Fibroblast of lung (primary cell): ENCODE measurements at regions not wholly inside any gene's neighbourhood (a gene's known extent, or its start where the extent isn't known, plus 50 kb on each side); places are given as distances from the start of the nearest gene placed in this dataset.

Source experiments
- DNase-seq, 2 donors: peaks; one replicate each; pipeline versions ENCODE4 v3.0.0 to v3.0.0-alpha.2; 2010; ENCODE audit warnings: low read depth in 2 of 2
- H2AFZ ChIP-seq: 2 replicates; pipeline ENCODE4 v1.5.1; 2012; ENCODE audit warnings: low read length, control low read depth, inconsistent platforms
- H3K27ac ChIP-seq: 2 replicates; pipeline ENCODE4 v1.5.1; 2011; ENCODE audit warnings: low read length, control low read depth; ENCODE audit not compliant: insufficient read depth
- H3K27me3 ChIP-seq: 2 replicates; pipeline ENCODE4 v1.5.1; 2011; ENCODE audit warnings: mild to moderate bottlenecking, low read length; ENCODE audit not compliant: control insufficient read depth, insufficient read depth
- H3K36me3 ChIP-seq: 2 replicates; pipeline ENCODE4 v1.5.1; 2011; ENCODE audit warnings: low read length; ENCODE audit not compliant: control insufficient read depth, insufficient read depth
- H3K4me1 ChIP-seq: 2 replicates; pipeline ENCODE4 v1.5.1; 2011; ENCODE audit warnings: low read length; ENCODE audit not compliant: control insufficient read depth, insufficient read depth; ENCODE audit errors: extremely low read depth
- H3K4me2 ChIP-seq: 2 replicates; pipeline ENCODE4 v1.5.1; 2011; ENCODE audit warnings: low read length, control low read depth; ENCODE audit not compliant: insufficient read depth; ENCODE audit errors: extremely low read depth
- H3K4me3 ChIP-seq, 4 experiments: fragments of 200-600 bp in 1 of 4; sonication (generic) in 1 of 4; replicated peaks in 1 of 4; 2 replicates each; pipeline ENCODE4 v1.5.1; 2011 to 2016; ENCODE audit warnings: low read length in 4 of 4, low read depth in 3 of 4, mild to moderate bottlenecking in 3 of 4, control low read depth in 2 of 4, inconsistent platforms in 1 of 4, mixed read lengths in 1 of 4; ENCODE audit not compliant: insufficient read depth in 1 of 4; ENCODE audit errors: control extremely low read depth in 1 of 4
- H3K79me2 ChIP-seq: 2 replicates; pipeline ENCODE4 v1.5.1; 2012; ENCODE audit warnings: mild to moderate bottlenecking, low read length, inconsistent platforms; ENCODE audit not compliant: control insufficient read depth, insufficient read depth
- H3K9ac ChIP-seq: 2 replicates; pipeline ENCODE4 v1.5.1; 2011; ENCODE audit warnings: mild to moderate bottlenecking, low read length, control low read depth; ENCODE audit not compliant: insufficient read depth
- H3K9me3 ChIP-seq: 2 replicates; pipeline ENCODE4 v1.5.1; 2012; ENCODE audit warnings: low read depth, low read length; ENCODE audit not compliant: control insufficient read depth, insufficient read depth
- H4K20me1 ChIP-seq: 2 replicates; pipeline ENCODE4 v1.5.1; 2011; ENCODE audit warnings: low read length; ENCODE audit not compliant: control insufficient read depth, insufficient read depth; ENCODE audit errors: extremely low read depth
- EZH2 ChIP-seq: IDR thresholded peaks from 2 replicates; pipeline ENCODE4 v1.5.1; 2012; ENCODE audit warnings: low read length, control low read depth, mild to moderate bottlenecking; ENCODE audit errors: missing control alignments
- TF ChIP-seq, protein P1 (sequence below), 2 donors: IDR thresholded peaks in 1 of 2; conservative IDR thresholded peaks in 1 of 2; 1 replicate in 1 of 2; 2 replicates in 1 of 2; pipeline ENCODE4 v1.5.1; 2011 to 2012; ENCODE audit warnings: low read length in 2 of 2, control low read depth in 1 of 2, inconsistent platforms in 1 of 2, low read depth in 1 of 2, mild to moderate bottlenecking in 1 of 2

DNA sequence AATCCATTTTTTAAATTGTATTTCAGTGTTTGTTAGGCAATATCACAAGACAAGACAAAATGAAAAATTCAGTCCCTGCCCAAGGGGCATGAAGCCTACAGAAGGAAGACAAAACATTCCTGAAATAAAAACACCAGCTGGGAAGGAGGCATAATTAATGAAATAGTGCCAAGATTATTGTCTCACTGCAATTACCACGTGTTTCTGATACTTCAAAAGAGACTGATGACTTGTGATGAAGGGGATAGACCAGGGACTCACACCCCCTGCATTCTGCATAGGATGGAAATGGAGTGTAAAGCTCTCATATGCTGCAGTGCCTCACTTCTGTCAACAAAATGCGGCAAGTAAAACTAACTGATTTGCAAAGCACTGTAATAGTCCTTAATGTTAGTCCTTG, 178.1 kb downstream of the BARD1 start:
- no peaks in the 10 kb centered on the region for H3K4me1 ChIP-seq
- TF ChIP-seq, protein P1, sequence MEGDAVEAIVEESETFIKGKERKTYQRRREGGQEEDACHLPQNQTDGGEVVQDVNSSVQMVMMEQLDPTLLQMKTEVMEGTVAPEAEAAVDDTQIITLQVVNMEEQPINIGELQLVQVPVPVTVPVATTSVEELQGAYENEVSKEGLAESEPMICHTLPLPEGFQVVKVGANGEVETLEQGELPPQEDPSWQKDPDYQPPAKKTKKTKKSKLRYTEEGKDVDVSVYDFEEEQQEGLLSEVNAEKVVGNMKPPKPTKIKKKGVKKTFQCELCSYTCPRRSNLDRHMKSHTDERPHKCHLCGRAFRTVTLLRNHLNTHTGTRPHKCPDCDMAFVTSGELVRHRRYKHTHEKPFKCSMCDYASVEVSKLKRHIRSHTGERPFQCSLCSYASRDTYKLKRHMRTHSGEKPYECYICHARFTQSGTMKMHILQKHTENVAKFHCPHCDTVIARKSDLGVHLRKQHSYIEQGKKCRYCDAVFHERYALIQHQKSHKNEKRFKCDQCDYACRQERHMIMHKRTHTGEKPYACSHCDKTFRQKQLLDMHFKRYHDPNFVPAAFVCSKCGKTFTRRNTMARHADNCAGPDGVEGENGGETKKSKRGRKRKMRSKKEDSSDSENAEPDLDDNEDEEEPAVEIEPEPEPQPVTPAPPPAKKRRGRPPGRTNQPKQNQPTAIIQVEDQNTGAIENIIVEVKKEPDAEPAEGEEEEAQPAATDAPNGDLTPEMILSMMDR (conservative IDR thresholded peaks at IDR 0.05 in 1 of 2, IDR thresholded peaks at IDR 0.05 in 1 of 2; ENCODE audit: low read depth in 1 of 2, low read length in 2 of 2) = no peak
- TF ChIP-seq EZH2 = no peak
- no peak overlapping the region for H3K9ac ChIP-seq
- H3K79me2 ChIP-seq = no peaks in the 10 kb centered on the region
- no peak overlapping the region for H3K4me3 ChIP-seq
- H3K27ac ChIP-seq = no peak overlapping the region
- H3K27me3 ChIP-seq = no peaks in the 10 kb centered on the region
- H3K4me2 ChIP-seq = no peak overlapping the region
- H2AFZ ChIP-seq = no peak overlapping the region
- DNase-seq = no peak
- H3K9me3 ChIP-seq = no peaks in the 10 kb centered on the region
- H3K36me3 ChIP-seq = no peaks in the 10 kb centered on the region
- no peaks in the 10 kb centered on the region for H4K20me1 ChIP-seq

DNA sequence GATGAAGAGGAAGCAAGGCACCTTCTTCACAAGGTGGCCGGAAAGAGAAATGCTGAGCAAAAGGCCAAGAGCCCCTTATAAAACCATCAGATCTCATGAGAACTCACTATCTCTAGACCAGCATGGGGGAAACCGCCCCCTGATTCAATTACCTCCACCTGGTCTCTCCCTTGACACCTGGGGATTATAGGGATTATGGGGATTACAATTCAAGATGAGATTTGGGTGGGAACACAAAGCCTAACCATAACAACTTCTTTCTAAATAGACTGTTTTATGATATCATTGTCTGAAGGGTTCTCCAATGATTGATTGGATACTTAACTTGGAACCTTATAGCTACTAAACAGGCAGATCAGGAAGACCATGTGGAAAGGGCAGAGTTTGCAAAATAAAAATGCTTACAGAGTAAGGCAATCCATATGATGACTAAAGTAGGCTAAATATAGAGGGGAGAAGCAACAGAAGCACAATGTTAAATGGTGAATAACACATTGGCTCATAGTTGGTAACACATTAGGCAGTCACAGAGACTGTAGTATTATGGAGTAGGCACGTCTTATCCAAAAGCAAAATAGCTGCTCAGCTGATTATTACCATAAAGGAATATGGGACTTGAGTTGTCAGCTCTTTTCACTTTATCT, 179.0 kb downstream of the BARD1 start:
- DNase-seq = peak; percentile 17 to 20
- no peak overlapping the region for H3K27ac ChIP-seq
- TF ChIP-seq EZH2 = no peak
- TF ChIP-seq, protein P1 (conservative IDR thresholded peaks at IDR 0.05 in 1 of 2, IDR thresholded peaks at IDR 0.05 in 1 of 2; ENCODE audit: low read depth in 1 of 2, low read length in 2 of 2) = no peak

DNA sequence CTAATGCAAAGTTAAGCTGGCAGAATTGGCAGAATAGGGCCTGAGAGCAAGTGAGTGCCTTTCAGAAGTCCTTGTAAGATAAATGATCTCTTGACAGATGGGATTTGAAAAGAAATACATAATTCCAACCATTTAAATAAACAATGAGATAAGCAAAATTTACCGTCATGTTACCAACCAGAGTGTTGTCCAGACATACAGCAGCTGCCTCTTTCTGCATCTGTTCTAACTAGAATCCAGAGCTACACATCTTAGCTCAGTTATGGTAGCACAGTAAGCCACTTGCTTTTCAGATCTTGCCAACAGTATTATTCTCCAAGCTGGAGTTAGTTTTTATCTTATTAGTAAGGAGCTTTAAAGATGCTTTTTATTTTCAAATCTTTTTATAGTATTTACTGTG, 179.6 kb downstream of the BARD1 start:
- TF ChIP-seq, protein P1 (conservative IDR thresholded peaks at IDR 0.05 in 1 of 2, IDR thresholded peaks at IDR 0.05 in 1 of 2; ENCODE audit: low read depth in 1 of 2, low read length in 2 of 2) = no peak
- TF ChIP-seq EZH2 = no peak
- H3K79me2 ChIP-seq = no peaks in the 10 kb centered on the region
- no peak overlapping the region for H3K27ac ChIP-seq
- H3K4me1 ChIP-seq = no peaks in the 10 kb centered on the region
- no peak overlapping the region for H3K9ac ChIP-seq
- DNase-seq = peak in 1 of 2 donors; percentile 23
- H4K20me1 ChIP-seq = no peaks in the 10 kb centered on the region
- no peak overlapping the region for H3K4me2 ChIP-seq
- H3K27me3 ChIP-seq = no peaks in the 10 kb centered on the region
- no peaks in the 10 kb centered on the region for H3K9me3 ChIP-seq
- H3K36me3 ChIP-seq = no peaks in the 10 kb centered on the region
- no peak overlapping the region for H2AFZ ChIP-seq
- no peak overlapping the region for H3K4me3 ChIP-seq

More for the DNA sequence above, 179.0 kb downstream of the BARD1 start:
- no peak overlapping the region for H3K9ac ChIP-seq
- H3K36me3 ChIP-seq = no peaks in the 10 kb centered on the region
- H3K27me3 ChIP-seq = no peaks in the 10 kb centered on the region
- no peak overlapping the region for H2AFZ ChIP-seq
- no peaks in the 10 kb centered on the region for H4K20me1 ChIP-seq
- H3K4me2 ChIP-seq = no peak overlapping the region
- no peaks in the 10 kb centered on the region for H3K79me2 ChIP-seq
- no peak overlapping the region for H3K4me3 ChIP-seq
- H3K9me3 ChIP-seq = no peaks in the 10 kb centered on the region
- H3K4me1 ChIP-seq = no peaks in the 10 kb centered on the region
